Liver (tissue), 8 donors: ENCODE measurements at regions not wholly inside any gene's neighbourhood (a gene's known extent, or its start where the extent isn't known, plus 50 kb on each side); places are given as distances from the start of the nearest gene placed in this dataset.

Experiments used
- DNase-seq: peaks from one replicate; pipeline ENCODE4 v3.0.0-alpha.2; 2017; ENCODE audit warnings: low spot score
- H3K27ac ChIP-seq, 2 donors: one replicate each; pipeline ENCODE4 v1.7.0; 2013; ENCODE audit warnings: inconsistent platforms in 2 of 2, low read length in 2 of 2, control low read depth in 1 of 2, low read depth in 1 of 2, mild to moderate bottlenecking in 1 of 2
- H3K27me3 ChIP-seq, 4 donors: one replicate each; pipeline versions ENCODE4 v1.6.1 to v1.7.0; 2013; ENCODE audit warnings: low read length in 3 of 4, inconsistent platforms in 1 of 4, mild to moderate bottlenecking in 1 of 4, moderate library complexity in 1 of 4; ENCODE audit not compliant: control insufficient read depth in 4 of 4, insufficient read depth in 4 of 4
- H3K36me3 ChIP-seq, 4 donors: one replicate each; pipeline versions ENCODE4 v1.6.1 to v1.7.0; 2013; ENCODE audit warnings: low read length in 3 of 4, mild to moderate bottlenecking in 3 of 4, low read depth in 1 of 4, moderate library complexity in 1 of 4; ENCODE audit not compliant: control insufficient read depth in 4 of 4, insufficient read depth in 3 of 4
- H3K4me1 ChIP-seq, 4 donors: one replicate each; pipeline versions ENCODE4 v1.6.1 to v1.7.0; 2013; ENCODE audit warnings: low read length in 3 of 4, mild to moderate bottlenecking in 3 of 4, moderate library complexity in 1 of 4; ENCODE audit not compliant: control insufficient read depth in 4 of 4, insufficient read depth in 4 of 4
- H3K4me3 ChIP-seq, 3 donors: one replicate each; pipeline versions ENCODE4 v1.6.1 to v1.7.0; 2013; ENCODE audit warnings: low read length in 3 of 3, control low read depth in 1 of 3, low read depth in 1 of 3, mild to moderate bottlenecking in 1 of 3
- H3K9ac ChIP-seq, 2 donors: one replicate each; pipeline ENCODE4 v1.7.0; 2013; ENCODE audit warnings: low read length in 2 of 2, mild to moderate bottlenecking in 2 of 2, moderate library complexity in 2 of 2, control low read depth in 1 of 2, low read depth in 1 of 2
- H3K9me3 ChIP-seq, 4 donors: one replicate each; pipeline versions ENCODE4 v1.6.1 to v1.7.0; 2013; ENCODE audit warnings: low read length in 3 of 4; ENCODE audit not compliant: control insufficient read depth in 4 of 4
- EGR1 ChIP-seq, 2 donors: IDR thresholded peaks; 2 replicates each; pipeline ENCODE4 v1.6.1; 2016 to 2018; ENCODE audit warnings: antibody characterized with exemption in 2 of 2, low read depth in 2 of 2
- FOXA1 ChIP-seq: IDR thresholded peaks from 2 replicates; pipeline ENCODE4 v1.6.1; 2016; ENCODE audit warnings: antibody characterized with exemption
- FOXA2 ChIP-seq: IDR thresholded peaks from 2 replicates; pipeline ENCODE4 v1.6.1; 2016; ENCODE audit warnings: antibody characterized with exemption
- GABPA ChIP-seq, 2 donors: IDR thresholded peaks in 1 of 2; conservative IDR thresholded peaks in 1 of 2; 2 replicates each; pipeline ENCODE4 v1.6.1; 2016; ENCODE audit warnings: antibody characterized with exemption in 2 of 2, mild to moderate bottlenecking in 1 of 2, moderate library complexity in 1 of 2
- HNF4A ChIP-seq, 2 donors: conservative IDR thresholded peaks; 2 replicates each; pipeline ENCODE4 v1.6.1; 2016; ENCODE audit warnings: antibody characterized with exemption in 2 of 2, mild to moderate bottlenecking in 2 of 2
- HNF4G ChIP-seq: IDR thresholded peaks from 2 replicates; pipeline ENCODE4 v1.6.1; 2016; ENCODE audit warnings: antibody characterized with exemption
- JUND ChIP-seq, 2 donors: IDR thresholded peaks; 2 replicates each; pipeline ENCODE4 v1.6.1; 2016; ENCODE audit warnings: antibody characterized with exemption in 2 of 2
- NR2F2 ChIP-seq: IDR thresholded peaks from 2 replicates; pipeline ENCODE4 v1.6.1; 2016; ENCODE audit warnings: antibody characterized with exemption
- RAD21 ChIP-seq, 2 donors: IDR thresholded peaks; 2 replicates each; pipeline ENCODE4 v1.6.1; 2016; ENCODE audit warnings: antibody characterized with exemption in 2 of 2, mild to moderate bottlenecking in 2 of 2
- RXRA ChIP-seq, 2 donors: IDR thresholded peaks; 2 replicates each; pipeline ENCODE4 v1.6.1; 2017 to 2018; ENCODE audit warnings: antibody characterized with exemption in 2 of 2, mild to moderate bottlenecking in 1 of 2
- SP1 ChIP-seq: IDR thresholded peaks from 2 replicates; pipeline ENCODE4 v1.6.1; 2018; ENCODE audit warnings: antibody characterized with exemption, mild to moderate bottlenecking
- TAF1 ChIP-seq: conservative IDR thresholded peaks from 2 replicates; pipeline ENCODE4 v1.6.1; 2016; ENCODE audit warnings: antibody characterized with exemption, mild to moderate bottlenecking
- YY1 ChIP-seq: IDR thresholded peaks from 2 replicates; pipeline ENCODE4 v1.6.1; 2016; ENCODE audit warnings: antibody characterized with exemption, mild to moderate bottlenecking
- WGBS: extraction: QIAGEN DNeasy Blood & Tissue Kit; methylation state at CpG from one replicate; pipeline ENCODE4 v1.1.7; 2013; 5-methylcytosine and 5-hydroxymethylcytosine counted together
- TF ChIP-seq, protein P1 (sequence below): IDR thresholded peaks from 2 replicates; pipeline ENCODE4 v1.6.1; 2016; ENCODE audit warnings: antibody characterized with exemption
- TF ChIP-seq, protein P2 (sequence below): IDR thresholded peaks from 2 replicates; pipeline ENCODE4 v1.6.1; 2016; ENCODE audit warnings: antibody characterized with exemption
- TF ChIP-seq, protein P3 (sequence below): fragments of 150-350 bp; IDR thresholded peaks from 2 replicates; pipeline ENCODE4 v1.5.1; 2017; ENCODE audit warnings: improper control_type of control experiment, low read depth, low read length; ENCODE audit not compliant: missing input control
- TF ChIP-seq, protein P4 (sequence below): IDR thresholded peaks from 2 replicates; pipeline ENCODE4 v1.6.1; 2016; ENCODE audit warnings: antibody characterized with exemption, mild to moderate bottlenecking
- TF ChIP-seq, protein P5 (sequence below): IDR thresholded peaks from 2 replicates; pipeline ENCODE4 v1.6.1; 2016; ENCODE audit warnings: antibody characterized with exemption
- donor health status: healthy.
- donor health status: healthy.
- donor health status: healthy.
- donor health status: healthy.
- donor health status: healthy.

DNA sequence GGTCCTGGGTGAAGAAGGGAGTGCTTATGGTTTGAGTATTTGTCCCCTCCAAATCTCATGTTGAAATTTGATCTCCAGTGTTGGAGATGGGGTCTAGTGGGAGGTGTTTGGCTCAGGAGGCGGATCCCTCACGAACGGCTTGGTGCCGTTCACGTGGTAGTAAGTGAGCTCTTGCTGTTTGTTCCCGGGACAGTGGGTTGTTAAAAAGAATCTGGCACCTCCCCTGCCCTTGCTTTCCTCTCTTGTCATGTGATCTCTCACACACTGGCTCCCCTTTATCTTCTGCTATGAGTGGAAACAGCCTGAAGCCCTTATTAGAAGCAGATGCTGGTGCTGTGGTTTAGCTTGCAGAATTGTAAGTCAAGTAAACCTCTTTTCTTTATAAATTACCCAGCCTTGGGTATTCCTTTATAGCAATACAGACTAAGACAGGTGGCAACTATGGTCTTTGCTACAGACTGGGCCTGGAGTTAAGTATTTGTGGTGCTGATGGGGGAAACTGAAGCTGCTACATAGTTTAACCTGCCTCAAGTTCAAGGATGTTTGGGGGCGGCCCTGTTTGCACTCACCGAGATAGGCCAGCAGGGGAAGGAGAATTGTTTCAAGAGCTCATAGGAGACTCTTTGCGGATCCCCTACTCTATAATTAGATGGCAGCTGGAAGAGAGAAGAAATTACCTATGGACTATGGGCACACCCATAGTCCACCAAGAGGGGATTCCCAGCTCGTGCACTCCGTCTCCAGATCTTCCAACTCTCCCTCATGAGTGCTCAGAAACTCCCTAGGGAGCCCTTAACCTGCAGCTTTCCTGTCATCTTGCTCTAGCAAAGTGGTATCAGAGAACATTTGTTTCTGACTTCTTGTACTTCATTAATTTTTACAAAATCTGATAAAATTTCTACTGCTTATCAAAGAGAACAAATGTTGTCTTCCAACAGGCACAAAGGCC, 164.6 kb downstream of the SLC15A5 start:
- no peak for DNase-seq
- Histone ChIP-seq H3K36me3 (no peaks in the 10 kb centered on the region), H3K9ac (no peak overlapping the region), H3K27me3 (no peaks in the 10 kb centered on the region), H3K4me3 (no peak overlapping the region), H3K27ac (no peak overlapping the region), H3K4me1 (no peaks in the 10 kb centered on the region), H3K9me3 (peaks cover 0 to 2% (median 0%) of the 10 kb centered on the region in 4 donors)
- TF ChIP-seq, protein P1, sequence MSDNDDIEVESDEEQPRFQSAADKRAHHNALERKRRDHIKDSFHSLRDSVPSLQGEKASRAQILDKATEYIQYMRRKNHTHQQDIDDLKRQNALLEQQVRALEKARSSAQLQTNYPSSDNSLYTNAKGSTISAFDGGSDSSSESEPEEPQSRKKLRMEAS: no peak
- no peak for TF ChIP-seq RXRA (IDR thresholded peaks at IDR 0.05)
- TF ChIP-seq FOXA1: no peak
- TF ChIP-seq RAD21 (IDR thresholded peaks at IDR 0.05): no peak
- TF ChIP-seq, protein P2, sequence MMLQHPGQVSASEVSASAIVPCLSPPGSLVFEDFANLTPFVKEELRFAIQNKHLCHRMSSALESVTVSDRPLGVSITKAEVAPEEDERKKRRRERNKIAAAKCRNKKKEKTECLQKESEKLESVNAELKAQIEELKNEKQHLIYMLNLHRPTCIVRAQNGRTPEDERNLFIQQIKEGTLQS: no peak
- TF ChIP-seq HNF4A (conservative IDR thresholded peaks at IDR 0.05): no peak
- TF ChIP-seq, protein P3, sequence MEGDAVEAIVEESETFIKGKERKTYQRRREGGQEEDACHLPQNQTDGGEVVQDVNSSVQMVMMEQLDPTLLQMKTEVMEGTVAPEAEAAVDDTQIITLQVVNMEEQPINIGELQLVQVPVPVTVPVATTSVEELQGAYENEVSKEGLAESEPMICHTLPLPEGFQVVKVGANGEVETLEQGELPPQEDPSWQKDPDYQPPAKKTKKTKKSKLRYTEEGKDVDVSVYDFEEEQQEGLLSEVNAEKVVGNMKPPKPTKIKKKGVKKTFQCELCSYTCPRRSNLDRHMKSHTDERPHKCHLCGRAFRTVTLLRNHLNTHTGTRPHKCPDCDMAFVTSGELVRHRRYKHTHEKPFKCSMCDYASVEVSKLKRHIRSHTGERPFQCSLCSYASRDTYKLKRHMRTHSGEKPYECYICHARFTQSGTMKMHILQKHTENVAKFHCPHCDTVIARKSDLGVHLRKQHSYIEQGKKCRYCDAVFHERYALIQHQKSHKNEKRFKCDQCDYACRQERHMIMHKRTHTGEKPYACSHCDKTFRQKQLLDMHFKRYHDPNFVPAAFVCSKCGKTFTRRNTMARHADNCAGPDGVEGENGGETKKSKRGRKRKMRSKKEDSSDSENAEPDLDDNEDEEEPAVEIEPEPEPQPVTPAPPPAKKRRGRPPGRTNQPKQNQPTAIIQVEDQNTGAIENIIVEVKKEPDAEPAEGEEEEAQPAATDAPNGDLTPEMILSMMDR: no peak
- no peak for TF ChIP-seq HNF4G
- TF ChIP-seq TAF1: no peak
- TF ChIP-seq GABPA (IDR thresholded peaks at IDR 0.05 in 1 of 2, conservative IDR thresholded peaks at IDR 0.05 in 1 of 2): no peak
- no peak for TF ChIP-seq NR2F2
- 68% methylated on average over 11 of the region's 11 CpGs for WGBS

DNA sequence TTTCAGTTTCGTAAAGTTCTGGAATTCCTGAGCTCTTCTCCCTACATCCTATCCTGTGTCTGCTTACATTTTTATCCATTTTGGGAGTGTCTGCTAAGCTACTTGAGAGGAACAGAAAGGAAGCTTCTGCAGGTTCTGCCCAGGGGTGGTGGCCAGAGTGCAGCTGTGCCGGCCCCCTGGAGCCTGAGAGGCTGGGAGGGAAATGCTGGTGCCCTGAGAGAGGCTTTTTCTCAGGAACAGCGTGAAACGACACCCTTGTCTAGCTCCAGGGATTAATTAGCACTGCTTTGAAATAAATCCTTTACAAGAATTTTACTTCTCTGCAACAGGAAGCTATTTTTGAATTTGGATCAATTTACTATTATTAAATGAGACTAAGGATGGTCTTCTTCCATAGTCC, 165.4 kb downstream of the SLC15A5 start:
- no peak for DNase-seq
- TF ChIP-seq EGR1 (IDR thresholded peaks at IDR 0.05; ENCODE audit: low read depth in 2 of 2): no peak
- TF ChIP-seq HNF4A (conservative IDR thresholded peaks at IDR 0.05): no peak
- no peak for TF ChIP-seq FOXA2
- no peak for TF ChIP-seq JUND (IDR thresholded peaks at IDR 0.05)
- no peak for TF ChIP-seq HNF4G
- TF ChIP-seq, protein P4, sequence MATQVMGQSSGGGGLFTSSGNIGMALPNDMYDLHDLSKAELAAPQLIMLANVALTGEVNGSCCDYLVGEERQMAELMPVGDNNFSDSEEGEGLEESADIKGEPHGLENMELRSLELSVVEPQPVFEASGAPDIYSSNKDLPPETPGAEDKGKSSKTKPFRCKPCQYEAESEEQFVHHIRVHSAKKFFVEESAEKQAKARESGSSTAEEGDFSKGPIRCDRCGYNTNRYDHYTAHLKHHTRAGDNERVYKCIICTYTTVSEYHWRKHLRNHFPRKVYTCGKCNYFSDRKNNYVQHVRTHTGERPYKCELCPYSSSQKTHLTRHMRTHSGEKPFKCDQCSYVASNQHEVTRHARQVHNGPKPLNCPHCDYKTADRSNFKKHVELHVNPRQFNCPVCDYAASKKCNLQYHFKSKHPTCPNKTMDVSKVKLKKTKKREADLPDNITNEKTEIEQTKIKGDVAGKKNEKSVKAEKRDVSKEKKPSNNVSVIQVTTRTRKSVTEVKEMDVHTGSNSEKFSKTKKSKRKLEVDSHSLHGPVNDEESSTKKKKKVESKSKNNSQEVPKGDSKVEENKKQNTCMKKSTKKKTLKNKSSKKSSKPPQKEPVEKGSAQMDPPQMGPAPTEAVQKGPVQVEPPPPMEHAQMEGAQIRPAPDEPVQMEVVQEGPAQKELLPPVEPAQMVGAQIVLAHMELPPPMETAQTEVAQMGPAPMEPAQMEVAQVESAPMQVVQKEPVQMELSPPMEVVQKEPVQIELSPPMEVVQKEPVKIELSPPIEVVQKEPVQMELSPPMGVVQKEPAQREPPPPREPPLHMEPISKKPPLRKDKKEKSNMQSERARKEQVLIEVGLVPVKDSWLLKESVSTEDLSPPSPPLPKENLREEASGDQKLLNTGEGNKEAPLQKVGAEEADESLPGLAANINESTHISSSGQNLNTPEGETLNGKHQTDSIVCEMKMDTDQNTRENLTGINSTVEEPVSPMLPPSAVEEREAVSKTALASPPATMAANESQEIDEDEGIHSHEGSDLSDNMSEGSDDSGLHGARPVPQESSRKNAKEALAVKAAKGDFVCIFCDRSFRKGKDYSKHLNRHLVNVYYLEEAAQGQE: no peak
- TF ChIP-seq TAF1: no peak
- TF ChIP-seq, protein P2: no peak
- TF ChIP-seq, protein P5, sequence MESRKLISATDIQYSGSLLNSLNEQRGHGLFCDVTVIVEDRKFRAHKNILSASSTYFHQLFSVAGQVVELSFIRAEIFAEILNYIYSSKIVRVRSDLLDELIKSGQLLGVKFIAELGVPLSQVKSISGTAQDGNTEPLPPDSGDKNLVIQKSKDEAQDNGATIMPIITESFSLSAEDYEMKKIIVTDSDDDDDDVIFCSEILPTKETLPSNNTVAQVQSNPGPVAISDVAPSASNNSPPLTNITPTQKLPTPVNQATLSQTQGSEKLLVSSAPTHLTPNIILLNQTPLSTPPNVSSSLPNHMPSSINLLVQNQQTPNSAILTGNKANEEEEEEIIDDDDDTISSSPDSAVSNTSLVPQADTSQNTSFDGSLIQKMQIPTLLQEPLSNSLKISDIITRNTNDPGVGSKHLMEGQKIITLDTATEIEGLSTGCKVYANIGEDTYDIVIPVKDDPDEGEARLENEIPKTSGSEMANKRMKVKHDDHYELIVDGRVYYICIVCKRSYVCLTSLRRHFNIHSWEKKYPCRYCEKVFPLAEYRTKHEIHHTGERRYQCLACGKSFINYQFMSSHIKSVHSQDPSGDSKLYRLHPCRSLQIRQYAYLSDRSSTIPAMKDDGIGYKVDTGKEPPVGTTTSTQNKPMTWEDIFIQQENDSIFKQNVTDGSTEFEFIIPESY: no peak
- no peak for TF ChIP-seq FOXA1
- no peak for TF ChIP-seq RAD21 (IDR thresholded peaks at IDR 0.05)
- TF ChIP-seq SP1: no peak
- no peak for TF ChIP-seq GABPA (IDR thresholded peaks at IDR 0.05 in 1 of 2, conservative IDR thresholded peaks at IDR 0.05 in 1 of 2)
- no peak for TF ChIP-seq NR2F2
- TF ChIP-seq, protein P1: no peak
- TF ChIP-seq YY1: no peak
- TF ChIP-seq RXRA (IDR thresholded peaks at IDR 0.05): no peak

More for the DNA sequence above, 165.4 kb downstream of the SLC15A5 start:
- Histone ChIP-seq H3K4me3 (no peak overlapping the region), H3K27me3 (no peaks in the 10 kb centered on the region), H3K27ac (no peak overlapping the region), H3K4me1 (no peaks in the 10 kb centered on the region), H3K9ac (no peak overlapping the region), H3K36me3 (no peaks in the 10 kb centered on the region), H3K9me3 (peaks cover 0 to 2% (median 0%) of the 10 kb centered on the region in 4 donors)
- WGBS: 69% methylated on average over 4 of the region's 4 CpGs
